ENCODE measurements at regions not wholly inside any gene's neighbourhood (a gene's known extent, or its start where the extent isn't known, plus 50 kb on each side); places are given as distances from the start of the nearest gene placed in this dataset.

- no peak for TF ChIP-seq CTCF (IDR thresholded peaks at IDR 0.05; ENCODE audit: borderline replicate concordance, insufficient read depth, low read depth, low read length)
These were observed 961.5 kb upstream of the NR2F2 start for GRCh38 chr15:95368755-95369601.

GRCh38 chr15:95370291-95370690, 960.2 kb upstream of the NR2F2 start:
- no peak overlapping the region for H3K4me3 ChIP-seq (ENCODE audit: low read depth, low read length)
- TF ChIP-seq CTCF (IDR thresholded peaks at IDR 0.05; ENCODE audit: borderline replicate concordance, insufficient read depth, low read depth, low read length), result no peak

More at GRCh38 chr15:95368755-95369601, 961.5 kb upstream of the NR2F2 start:
- H3K4me3 ChIP-seq (ENCODE audit: low read depth, low read length), result no peak overlapping the region

GRCh38 chr15:95371664-95372063, 958.8 kb upstream of the NR2F2 start:
- no peak overlapping the region for H3K4me3 ChIP-seq (ENCODE audit: low read depth, low read length)
- no peak for TF ChIP-seq CTCF (IDR thresholded peaks at IDR 0.05; ENCODE audit: borderline replicate concordance, insufficient read depth, low read depth, low read length)

GRCh38 chr15:95375281-95375680, 955.2 kb upstream of the NR2F2 start:
- TF ChIP-seq CTCF (IDR thresholded peaks at IDR 0.05; ENCODE audit: borderline replicate concordance, insufficient read depth, low read depth, low read length), result no peak
- no peak overlapping the region for H3K4me3 ChIP-seq (ENCODE audit: low read depth, low read length)

- no peak for TF ChIP-seq CTCF (IDR thresholded peaks at IDR 0.05; ENCODE audit: borderline replicate concordance, insufficient read depth, low read depth, low read length)
- no peak overlapping the region for H3K4me3 ChIP-seq (ENCODE audit: low read depth, low read length)
These were observed 953.1 kb upstream of the NR2F2 start for GRCh38 chr15:95377258-95377852.

- H3K4me3 ChIP-seq (ENCODE audit: low read depth, low read length), result no peak overlapping the region
These were observed 936.1 kb upstream of the NR2F2 start for GRCh38 chr15:95394186-95395067.

More at GRCh38 chr15:95394186-95395067, 936.1 kb upstream of the NR2F2 start:
- no peak for TF ChIP-seq CTCF (IDR thresholded peaks at IDR 0.05; ENCODE audit: borderline replicate concordance, insufficient read depth, low read depth, low read length)
